SK-N-SH treated with all-trans-retinoic acid at 6 μM for 48 hours (cell line): ENCODE measurements at regions not wholly inside any gene's neighbourhood (a gene's known extent, or its start where the extent isn't known, plus 50 kb on each side); places are given as distances from the start of the nearest gene placed in this dataset.

Source experiments
- ARNTL ChIP-seq: fragments of 450-650 bp; formaldehyde crosslinking; IDR thresholded peaks from 2 replicates; pipeline ENCODE4 v1.5.0; 2020; ENCODE audit warnings: low read depth, mild to moderate bottlenecking, moderate library complexity, borderline replicate concordance
- ZNF565 ChIP-seq: fragments of 450-650 bp; formaldehyde crosslinking; conservative IDR thresholded peaks from 2 replicates; pipeline ENCODE4 v1.5.0; 2020; ENCODE audit warnings: low read depth, mild to moderate bottlenecking, moderate library complexity
- TF ChIP-seq, protein P1 (sequence below): fragments of 250-450 bp; sonication (Bioruptor Pico); IDR thresholded peaks from 2 replicates; pipeline ENCODE4 v1.5.1; 2021; ENCODE audit warnings: mild to moderate bottlenecking, moderate library complexity

DNA sequence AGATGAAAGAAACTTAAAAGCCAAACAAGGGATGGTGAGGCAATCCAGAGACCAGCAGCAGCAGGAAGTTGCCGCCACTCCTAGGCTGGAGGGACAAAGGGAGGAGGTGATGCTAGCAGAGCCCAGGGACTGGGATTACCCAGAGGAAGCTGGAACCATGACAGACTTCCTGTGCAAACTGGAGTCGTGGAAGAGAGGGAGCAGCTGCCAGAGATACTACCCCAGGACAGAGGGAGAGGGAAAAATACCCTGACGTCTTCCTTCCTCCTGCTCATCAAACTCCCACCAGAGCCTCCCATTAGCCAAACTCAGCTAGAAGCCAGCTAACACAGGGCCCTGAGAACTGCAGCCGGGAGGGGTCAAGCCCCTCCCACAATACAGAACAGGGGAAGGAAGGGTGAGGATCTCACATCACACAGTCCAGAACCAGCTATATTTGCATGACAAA lies 101.2 kb upstream of the KLF3 start:
- TF ChIP-seq ZNF565 (no peak), ARNTL (CRISPR knock-in tag) (no peak)
- TF ChIP-seq, protein P1, sequence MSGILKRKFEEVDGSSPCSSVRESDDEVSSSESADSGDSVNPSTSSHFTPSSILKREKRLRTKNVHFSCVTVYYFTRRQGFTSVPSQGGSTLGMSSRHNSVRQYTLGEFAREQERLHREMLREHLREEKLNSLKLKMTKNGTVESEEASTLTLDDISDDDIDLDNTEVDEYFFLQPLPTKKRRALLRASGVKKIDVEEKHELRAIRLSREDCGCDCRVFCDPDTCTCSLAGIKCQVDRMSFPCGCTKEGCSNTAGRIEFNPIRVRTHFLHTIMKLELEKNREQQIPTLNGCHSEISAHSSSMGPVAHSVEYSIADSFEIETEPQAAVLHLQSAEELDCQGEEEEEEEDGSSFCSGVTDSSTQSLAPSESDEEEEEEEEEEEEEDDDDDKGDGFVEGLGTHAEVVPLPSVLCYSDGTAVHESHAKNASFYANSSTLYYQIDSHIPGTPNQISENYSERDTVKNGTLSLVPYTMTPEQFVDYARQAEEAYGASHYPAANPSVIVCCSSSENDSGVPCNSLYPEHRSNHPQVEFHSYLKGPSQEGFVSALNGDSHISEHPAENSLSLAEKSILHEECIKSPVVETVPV (CRISPR knock-in tag): no peak
